ENCODE measurements at regions not wholly inside any gene's neighbourhood (a gene's known extent, or its start where the extent isn't known, plus 50 kb on each side); places are given as distances from the start of the nearest gene placed in this dataset.

DNA sequence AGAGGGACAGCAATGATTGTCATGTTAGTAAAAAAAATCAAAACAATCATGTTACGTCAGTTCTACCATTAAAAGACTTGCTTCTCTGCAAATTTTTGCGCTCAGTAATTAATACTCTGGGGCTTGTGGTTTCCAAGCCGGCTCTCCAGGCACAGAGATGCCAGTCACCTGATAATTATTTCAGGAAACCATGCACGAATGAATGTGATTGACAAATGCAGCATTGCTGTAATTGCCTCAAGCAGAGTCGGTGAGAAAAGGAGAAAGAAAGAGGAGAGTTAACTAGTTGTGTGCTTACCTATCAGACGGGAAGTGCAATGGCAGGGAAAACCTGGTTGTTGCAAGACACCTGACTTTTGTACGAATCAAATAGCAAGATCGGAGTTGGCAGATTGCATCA lies 609.8 kb upstream of the MKI67 start:
- Histone ChIP-seq H3K9me3 (ENCODE audit: control insufficient read depth, low read length) (no peaks in the 10 kb centered on the region), H3K27me3 (ENCODE audit: control insufficient read depth, insufficient read depth, low read length) (no peaks in the 10 kb centered on the region), H3K4me1 (ENCODE audit: control insufficient read depth, insufficient read depth, low read length) (no peaks in the 10 kb centered on the region), H3K36me3 (ENCODE audit: control insufficient read depth, insufficient read depth, low read length) (no peaks in the 10 kb centered on the region), H3K9ac (ENCODE audit: low read length) (no peak overlapping the region), H3K4me3 (ENCODE audit: low read length) (no peak overlapping the region)

DNA sequence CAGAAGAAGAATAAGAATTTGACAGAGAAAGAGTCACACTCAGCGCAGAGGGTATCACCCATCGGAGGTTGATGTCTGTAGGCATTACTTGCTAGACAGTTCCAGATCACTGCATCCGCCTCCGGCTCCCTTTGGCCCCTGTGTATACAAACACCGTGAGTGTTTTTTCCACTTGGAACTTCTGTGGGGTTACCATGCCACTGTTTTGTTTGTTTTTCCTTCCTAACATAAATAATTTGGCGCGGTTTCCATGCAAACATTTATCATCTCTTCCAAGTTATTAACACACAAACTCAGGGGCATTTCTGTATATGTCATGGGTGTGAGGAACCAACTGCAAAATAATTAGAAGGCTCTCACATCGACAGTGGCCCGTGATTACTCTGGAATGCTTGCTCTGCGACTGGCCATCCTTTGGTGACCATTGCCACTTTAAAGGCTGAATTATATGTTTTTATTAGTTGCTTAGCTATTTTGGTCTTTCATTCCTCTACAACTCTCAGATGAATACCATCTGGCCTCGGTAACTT lies 612.2 kb upstream of the MKI67 start:
- no peaks in the 10 kb centered on the region for H3K36me3 ChIP-seq (ENCODE audit: control insufficient read depth, insufficient read depth, low read length)
- H3K27me3 ChIP-seq (ENCODE audit: control insufficient read depth, insufficient read depth, low read length): no peaks in the 10 kb centered on the region
- no peak overlapping the region for H3K4me3 ChIP-seq (ENCODE audit: low read length)

DNA sequence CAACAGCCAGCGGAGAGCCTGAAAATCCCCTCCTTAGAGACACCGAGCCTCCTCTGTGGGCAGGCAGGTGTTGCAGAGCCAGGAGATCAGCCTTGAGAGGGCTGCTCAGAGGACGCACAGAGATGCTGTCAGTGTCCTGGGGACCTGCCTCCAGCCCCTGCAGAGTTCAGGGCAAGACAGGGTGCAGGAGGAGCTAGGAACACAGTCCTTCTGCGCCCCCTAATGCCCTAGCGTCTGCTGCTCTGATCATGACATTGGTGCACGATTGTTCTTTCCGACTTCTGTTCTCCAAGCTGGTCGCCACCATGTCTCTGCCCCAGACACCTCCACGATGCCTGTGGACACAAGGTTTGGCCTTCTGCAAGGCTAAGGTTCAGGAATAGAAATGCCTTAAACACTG lies 613.7 kb upstream of the MKI67 start:
- Histone ChIP-seq H3K36me3 (ENCODE audit: control insufficient read depth, insufficient read depth, low read length) (no peaks in the 10 kb centered on the region), H3K27me3 (ENCODE audit: control insufficient read depth, insufficient read depth, low read length) (no peaks in the 10 kb centered on the region), H3K9ac (ENCODE audit: low read length) (no peak overlapping the region), H3K9me3 (ENCODE audit: control insufficient read depth, low read length) (no peaks in the 10 kb centered on the region), H3K4me1 (ENCODE audit: control insufficient read depth, insufficient read depth, low read length) (no peaks in the 10 kb centered on the region), H3K4me3 (ENCODE audit: low read length) (no peak overlapping the region)

More for the DNA sequence above, 612.2 kb upstream of the MKI67 start:
- Histone ChIP-seq H3K4me1 (ENCODE audit: control insufficient read depth, insufficient read depth, low read length) (no peaks in the 10 kb centered on the region), H3K9me3 (ENCODE audit: control insufficient read depth, low read length) (no peaks in the 10 kb centered on the region), H3K9ac (ENCODE audit: low read length) (no peak overlapping the region)

DNA sequence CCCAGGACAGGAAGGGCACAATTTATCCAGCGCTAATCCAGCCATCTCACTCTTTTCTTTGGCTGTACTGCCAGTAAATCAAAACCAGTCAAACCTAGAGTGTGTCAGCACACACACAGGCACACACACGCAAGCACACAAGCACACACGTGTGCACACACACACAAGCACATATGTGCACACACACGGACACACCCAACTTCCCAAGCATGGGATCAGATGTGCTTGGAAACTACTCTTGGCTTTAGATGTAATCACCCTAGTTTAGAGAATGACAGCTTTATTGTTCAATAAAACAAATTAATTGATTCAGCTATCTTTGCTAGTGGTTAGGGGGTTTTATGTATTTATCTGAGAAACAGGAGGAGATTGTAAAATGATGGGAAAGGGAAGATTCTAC lies 615.0 kb upstream of the MKI67 start:
- no peaks in the 10 kb centered on the region for H3K4me1 ChIP-seq (ENCODE audit: control insufficient read depth, insufficient read depth, low read length)
- no peak overlapping the region for H3K9ac ChIP-seq (ENCODE audit: low read length)
- no peak overlapping the region for H3K4me3 ChIP-seq (ENCODE audit: low read length)
- no peaks in the 10 kb centered on the region for H3K9me3 ChIP-seq (ENCODE audit: control insufficient read depth, low read length)
- H3K36me3 ChIP-seq (ENCODE audit: control insufficient read depth, insufficient read depth, low read length): no peaks in the 10 kb centered on the region
- H3K27me3 ChIP-seq (ENCODE audit: control insufficient read depth, insufficient read depth, low read length): no peaks in the 10 kb centered on the region

DNA sequence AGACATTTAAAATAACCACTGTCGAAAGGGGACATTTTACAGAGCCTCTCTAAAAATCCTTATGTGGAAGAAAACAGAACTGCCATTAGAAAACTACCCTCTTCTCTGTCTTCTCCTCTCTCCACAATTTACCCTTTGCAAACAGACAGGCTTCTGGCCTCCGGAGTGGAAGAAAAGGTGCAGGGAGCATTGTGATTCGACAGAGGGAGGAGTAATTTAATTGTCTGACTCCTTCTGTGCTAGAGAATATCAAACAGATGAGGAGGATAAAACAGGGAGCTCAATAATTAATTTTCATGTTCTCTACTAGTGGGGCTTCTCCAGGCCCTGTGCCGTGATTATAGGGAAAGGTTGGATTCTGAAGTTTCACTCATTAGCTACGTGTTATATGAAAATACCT lies 615.5 kb upstream of the MKI67 start:
- Histone ChIP-seq H3K9me3 (ENCODE audit: control insufficient read depth, low read length) (no peaks in the 10 kb centered on the region), H3K27me3 (ENCODE audit: control insufficient read depth, insufficient read depth, low read length) (no peaks in the 10 kb centered on the region)

DNA sequence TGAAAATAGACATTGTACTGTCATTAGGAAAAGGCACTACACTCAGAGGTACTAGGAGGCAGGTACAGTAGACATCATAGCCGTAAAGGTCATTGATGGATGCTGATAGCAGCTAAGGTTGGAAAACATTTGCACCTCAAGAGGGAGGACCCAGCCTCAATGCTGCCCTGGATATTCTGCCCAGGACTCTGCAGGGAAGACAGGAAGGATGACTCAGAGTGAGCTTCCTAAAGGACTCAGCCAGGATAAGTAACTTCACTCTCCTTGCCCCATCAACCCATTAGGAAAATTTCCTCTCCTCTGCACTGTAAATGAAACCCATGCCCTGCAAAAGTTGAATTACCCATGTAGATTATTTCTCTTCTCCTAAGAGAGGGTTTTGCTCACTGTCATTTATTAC lies 617.9 kb upstream of the MKI67 start:
- Histone ChIP-seq H3K27me3 (ENCODE audit: control insufficient read depth, insufficient read depth, low read length) (no peaks in the 10 kb centered on the region), H3K9me3 (ENCODE audit: control insufficient read depth, low read length) (no peaks in the 10 kb centered on the region), H3K9ac (ENCODE audit: low read length) (no peak overlapping the region), H3K4me3 (ENCODE audit: low read length) (no peak overlapping the region), H3K4me1 (ENCODE audit: control insufficient read depth, insufficient read depth, low read length) (no peaks in the 10 kb centered on the region), H3K36me3 (ENCODE audit: control insufficient read depth, insufficient read depth, low read length) (no peaks in the 10 kb centered on the region)

More for the DNA sequence above, 615.5 kb upstream of the MKI67 start:
- Histone ChIP-seq H3K9ac (ENCODE audit: low read length) (no peak overlapping the region), H3K4me3 (ENCODE audit: low read length) (no peak overlapping the region), H3K4me1 (ENCODE audit: control insufficient read depth, insufficient read depth, low read length) (no peaks in the 10 kb centered on the region), H3K36me3 (ENCODE audit: control insufficient read depth, insufficient read depth, low read length) (no peaks in the 10 kb centered on the region)

DNA sequence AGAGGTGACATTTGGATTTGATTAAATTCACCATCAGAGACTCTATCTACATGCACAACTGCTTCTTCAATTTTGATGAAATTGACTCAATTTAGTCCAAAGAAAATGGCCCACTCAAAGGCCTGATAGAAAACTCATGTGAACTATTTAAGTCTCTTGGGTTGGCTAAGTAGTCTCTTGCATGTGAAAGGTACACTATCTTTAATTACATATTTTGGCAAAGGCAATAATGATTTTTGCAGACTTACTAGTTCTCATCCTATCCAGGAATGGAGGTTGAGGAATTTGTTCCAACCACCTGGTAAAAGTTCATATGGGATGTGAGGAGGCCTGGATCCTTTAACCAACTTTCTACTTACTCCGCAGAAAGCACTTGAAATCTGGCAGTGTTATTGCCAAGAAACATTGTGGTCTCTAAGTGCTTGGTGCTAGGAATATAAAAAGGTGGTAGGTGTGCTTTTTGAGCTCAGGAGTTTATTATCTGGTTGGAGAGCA lies 618.6 kb upstream of the MKI67 start:
- Histone ChIP-seq H3K9me3 (ENCODE audit: control insufficient read depth, low read length) (no peaks in the 10 kb centered on the region), H3K4me1 (ENCODE audit: control insufficient read depth, insufficient read depth, low read length) (no peaks in the 10 kb centered on the region), H3K36me3 (ENCODE audit: control insufficient read depth, insufficient read depth, low read length) (no peaks in the 10 kb centered on the region), H3K9ac (ENCODE audit: low read length) (no peak overlapping the region), H3K4me3 (ENCODE audit: low read length) (no peak overlapping the region), H3K27me3 (ENCODE audit: control insufficient read depth, insufficient read depth, low read length) (no peaks in the 10 kb centered on the region)

DNA sequence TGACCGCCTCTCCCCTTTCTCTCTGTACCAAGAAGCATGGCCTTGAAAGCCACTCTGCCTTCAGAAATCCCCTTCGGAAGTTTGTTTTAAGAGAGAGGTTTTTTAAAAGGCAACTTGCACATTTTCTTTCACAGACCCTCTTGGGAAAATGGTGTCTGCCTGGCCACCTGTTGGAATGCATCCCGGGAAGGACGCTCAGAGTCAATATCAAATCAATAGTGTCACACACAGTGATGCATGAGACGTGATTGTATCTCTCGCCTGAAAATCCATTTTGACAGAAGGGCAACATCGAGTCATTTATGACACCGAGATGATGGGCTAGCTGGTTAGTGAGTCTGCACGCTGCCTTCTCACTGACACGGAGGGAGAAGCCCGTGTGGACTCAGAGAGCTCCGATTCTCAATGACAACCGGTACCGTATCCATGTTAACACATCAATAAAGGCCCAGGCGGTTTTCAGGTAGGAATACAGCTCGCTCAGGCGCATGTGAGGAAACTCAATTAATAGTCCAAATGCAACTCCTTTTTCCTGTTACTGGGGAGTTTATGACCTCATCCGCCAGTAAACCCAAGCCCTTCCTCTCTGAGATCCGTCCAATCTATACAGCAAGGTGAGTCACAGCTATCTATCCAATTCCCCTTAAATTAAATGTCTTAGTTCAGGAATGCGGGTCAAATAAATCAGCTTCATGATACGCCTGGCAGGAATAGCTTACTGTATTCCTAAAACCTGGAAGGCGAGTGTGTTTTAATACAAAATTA lies 621.5 kb upstream of the MKI67 start:
- no peaks in the 10 kb centered on the region for H3K9me3 ChIP-seq (ENCODE audit: control insufficient read depth, low read length)
- H3K36me3 ChIP-seq (ENCODE audit: control insufficient read depth, insufficient read depth, low read length): no peaks in the 10 kb centered on the region
- no peak overlapping the region for H3K4me3 ChIP-seq (ENCODE audit: low read length)
- no peaks in the 10 kb centered on the region for H3K27me3 ChIP-seq (ENCODE audit: control insufficient read depth, insufficient read depth, low read length)
- no peak overlapping the region for H3K9ac ChIP-seq (ENCODE audit: low read length)
- H3K4me1 ChIP-seq (ENCODE audit: control insufficient read depth, insufficient read depth, low read length): no peaks in the 10 kb centered on the region

DNA sequence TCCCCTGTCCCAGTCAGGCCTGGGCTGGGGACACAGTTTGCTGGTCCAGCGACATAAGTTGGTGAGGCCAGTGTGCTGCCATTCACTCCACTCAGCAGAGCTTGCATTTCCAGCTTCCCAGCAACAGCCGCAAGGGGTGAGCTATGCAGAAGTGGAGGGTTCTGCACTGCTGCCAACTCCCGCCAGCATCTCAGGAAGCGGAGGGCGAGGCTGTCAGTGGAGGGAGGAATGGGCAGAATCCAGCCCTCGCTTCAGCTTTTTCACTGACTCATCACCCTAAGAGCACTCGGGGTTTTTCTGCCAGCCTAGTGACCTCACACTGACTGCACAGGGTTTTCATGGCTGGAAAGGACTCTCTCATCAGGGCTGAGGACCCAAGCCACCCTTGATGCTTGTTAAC lies 625.1 kb upstream of the MKI67 start:
- no peak overlapping the region for H3K9ac ChIP-seq (ENCODE audit: low read length)
- H3K36me3 ChIP-seq (ENCODE audit: control insufficient read depth, insufficient read depth, low read length): no peaks in the 10 kb centered on the region
- H3K27me3 ChIP-seq (ENCODE audit: control insufficient read depth, insufficient read depth, low read length): no peaks in the 10 kb centered on the region
- no peak overlapping the region for H3K4me3 ChIP-seq (ENCODE audit: low read length)
- no peaks in the 10 kb centered on the region for H3K4me1 ChIP-seq (ENCODE audit: control insufficient read depth, insufficient read depth, low read length)
- no peaks in the 10 kb centered on the region for H3K9me3 ChIP-seq (ENCODE audit: control insufficient read depth, low read length)

DNA sequence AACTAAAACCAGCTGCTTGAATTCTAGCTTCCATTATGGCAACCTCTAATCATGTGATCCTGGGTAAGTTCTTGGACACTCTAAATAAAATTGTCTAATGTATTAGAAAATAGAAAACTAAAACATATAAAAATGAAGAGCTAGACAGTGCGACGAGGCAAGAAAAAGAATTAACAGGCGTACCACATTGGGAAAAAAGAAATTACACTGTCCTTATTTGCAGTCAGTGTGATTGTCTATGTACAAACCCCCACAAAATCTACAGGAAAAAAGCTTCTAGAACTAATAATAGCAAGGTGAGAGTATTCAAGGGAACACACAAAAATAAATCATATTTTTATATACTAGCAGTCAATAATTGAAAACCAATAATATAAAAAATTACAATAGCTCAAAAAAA lies 625.6 kb upstream of the MKI67 start:
- Histone ChIP-seq H3K36me3 (ENCODE audit: control insufficient read depth, insufficient read depth, low read length) (no peaks in the 10 kb centered on the region), H3K9me3 (ENCODE audit: control insufficient read depth, low read length) (no peaks in the 10 kb centered on the region), H3K27me3 (ENCODE audit: control insufficient read depth, insufficient read depth, low read length) (no peaks in the 10 kb centered on the region), H3K4me1 (ENCODE audit: control insufficient read depth, insufficient read depth, low read length) (no peaks in the 10 kb centered on the region), H3K9ac (ENCODE audit: low read length) (no peak overlapping the region), H3K4me3 (ENCODE audit: low read length) (no peak overlapping the region)

DNA sequence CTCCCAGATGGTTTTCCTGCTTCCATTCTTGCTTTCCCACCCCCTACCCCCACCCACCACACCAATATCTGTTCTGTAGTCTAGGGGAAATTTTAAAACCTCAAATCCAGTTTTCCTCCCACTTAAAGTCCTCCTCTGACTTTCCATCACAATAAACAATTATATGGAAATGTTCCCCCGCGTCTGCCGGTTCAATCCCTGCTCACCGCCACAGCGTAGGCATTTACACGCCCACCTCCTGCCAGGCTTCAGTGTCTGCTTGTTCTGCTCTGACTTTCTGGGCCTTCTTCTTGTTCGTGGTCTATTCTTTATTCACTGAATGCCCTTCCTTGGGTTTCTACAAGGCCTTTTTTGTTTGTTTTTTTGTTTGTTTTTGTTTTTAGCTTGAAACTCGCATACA lies 633.0 kb upstream of the MKI67 start:
- Histone ChIP-seq H3K27me3 (ENCODE audit: control insufficient read depth, insufficient read depth, low read length) (no peaks in the 10 kb centered on the region), H3K36me3 (ENCODE audit: control insufficient read depth, insufficient read depth, low read length) (no peaks in the 10 kb centered on the region), H3K4me1 (ENCODE audit: control insufficient read depth, insufficient read depth, low read length) (no peaks in the 10 kb centered on the region)

DNA sequence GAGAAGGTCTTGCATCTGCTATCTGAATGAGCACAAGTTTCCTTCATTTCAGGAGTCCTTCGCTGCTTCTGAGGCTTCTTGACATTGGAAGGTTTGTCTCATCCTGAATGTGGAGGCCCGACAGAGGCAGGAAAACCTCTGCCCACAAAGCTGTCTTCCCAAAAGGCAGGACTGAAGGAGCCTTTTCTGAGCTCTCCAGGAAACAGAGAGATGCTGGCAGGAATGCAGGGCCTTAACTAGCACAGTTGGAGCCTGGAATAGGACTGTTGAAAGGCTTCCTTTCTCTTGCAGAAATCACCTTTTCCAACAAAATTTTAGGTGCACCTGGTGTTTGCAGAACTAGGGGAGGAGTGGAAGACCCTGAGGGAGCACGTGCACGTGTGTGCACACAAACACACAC lies 637.4 kb upstream of the MKI67 start:
- Histone ChIP-seq H3K4me1 (ENCODE audit: control insufficient read depth, insufficient read depth, low read length) (no peaks in the 10 kb centered on the region), H3K4me3 (ENCODE audit: low read length) (no peak overlapping the region), H3K36me3 (ENCODE audit: control insufficient read depth, insufficient read depth, low read length) (no peaks in the 10 kb centered on the region), H3K9me3 (ENCODE audit: control insufficient read depth, low read length) (no peaks in the 10 kb centered on the region), H3K9ac (ENCODE audit: low read length) (no peak overlapping the region), H3K27me3 (ENCODE audit: control insufficient read depth, insufficient read depth, low read length) (no peaks in the 10 kb centered on the region)

More for the DNA sequence above, 633.0 kb upstream of the MKI67 start:
- H3K9me3 ChIP-seq (ENCODE audit: control insufficient read depth, low read length): no peaks in the 10 kb centered on the region
- no peak overlapping the region for H3K9ac ChIP-seq (ENCODE audit: low read length)
- no peak overlapping the region for H3K4me3 ChIP-seq (ENCODE audit: low read length)

Measured in mucosa of stomach (tissue), 1 donor.